Dedifferentiated amniotic fluid mesenchymal stem cell (primary cell): ENCODE measurements at regions not wholly inside any gene's neighbourhood (a gene's known extent, or its start where the extent isn't known, plus 50 kb on each side); places are given as distances from the start of the nearest gene placed in this dataset.

Experiments
- DNase-seq: peaks from one replicate; pipeline ENCODE4 v3.0.0-alpha.2; 2016; ENCODE audit errors: extremely low spot score

- DNase-seq = no peak
Observed at GRCh38 chr2:16333681-16334080, 332.0 kb downstream of the CYRIA start.

GRCh38 chr2:16332681-16333557, 332.7 kb downstream of the CYRIA start:
- DNase-seq = no peak

- DNase-seq = no peak
Observed at GRCh38 chr2:16331772-16332171, 333.9 kb downstream of the CYRIA start.

GRCh38 chr2:16330982-16331381, 334.7 kb downstream of the CYRIA start:
- no peak for DNase-seq

- no peak for DNase-seq
Observed at GRCh38 chr2:16330571-16330970, 335.1 kb downstream of the CYRIA start.

GRCh38 chr2:16330012-16330411, 335.6 kb downstream of the CYRIA start:
- no peak for DNase-seq

- no peak for DNase-seq
Observed at GRCh38 chr2:16329421-16329820, 336.2 kb downstream of the CYRIA start.

- no peak for DNase-seq
Observed at GRCh38 chr2:16328521-16329190, 337.0 kb downstream of the CYRIA start.

GRCh38 chr2:16327326-16327725, 338.3 kb downstream of the CYRIA start:
- no peak for DNase-seq

- DNase-seq = no peak
Observed at GRCh38 chr2:16326711-16327300, 338.8 kb downstream of the CYRIA start.

GRCh38 chr2:16325976-16326510, 339.6 kb downstream of the CYRIA start:
- DNase-seq = no peak

- DNase-seq = no peak
Observed at GRCh38 chr2:16325016-16325975, 340.3 kb downstream of the CYRIA start.

GRCh38 chr2:16324544-16324937, 341.1 kb downstream of the CYRIA start:
- DNase-seq = no peak

- no peak for DNase-seq
Observed at GRCh38 chr2:16323551-16324543, 341.8 kb downstream of the CYRIA start.

- no peak for DNase-seq
Observed at GRCh38 chr2:16323126-16323520, 342.5 kb downstream of the CYRIA start.

GRCh38 chr2:16322308-16323125, 343.1 kb downstream of the CYRIA start:
- no peak for DNase-seq

- DNase-seq = no peak
Observed at GRCh38 chr2:16321872-16322271, 343.8 kb downstream of the CYRIA start.

GRCh38 chr2:16321256-16321655, 344.4 kb downstream of the CYRIA start:
- no peak for DNase-seq

- no peak for DNase-seq
Observed at GRCh38 chr2:16320716-16321115, 344.9 kb downstream of the CYRIA start.
